ENCODE measurements at regions not wholly inside any gene's neighbourhood (a gene's known extent, or its start where the extent isn't known, plus 50 kb on each side); places are given as distances from the start of the nearest gene placed in this dataset.

DNA sequence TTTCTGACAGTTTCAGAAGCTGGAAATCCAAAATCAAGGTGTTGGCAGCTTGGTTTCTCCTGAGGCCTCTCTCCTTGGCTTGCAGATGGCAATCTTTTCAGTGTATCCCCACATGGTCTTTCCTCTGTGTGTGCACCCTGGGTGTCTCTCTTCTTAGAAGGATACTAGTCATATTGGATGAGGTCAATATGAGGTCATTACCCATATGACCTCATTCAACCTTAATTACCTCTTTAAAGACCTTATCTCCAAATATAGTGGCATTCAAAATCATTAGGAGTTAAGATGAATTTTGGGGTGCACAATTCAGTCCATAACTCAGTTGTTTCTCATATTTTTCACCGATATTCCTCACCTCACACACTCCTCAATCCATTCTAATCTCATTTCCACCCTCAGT is 92.4 kb upstream of the TGM3 start:
- no peak overlapping the region for H3K4me3 ChIP-seq (ENCODE audit: low read depth, low read length)
- H3K36me3 ChIP-seq (ENCODE audit: control insufficient read depth, insufficient read depth, low read length), result no peaks in the 10 kb centered on the region
- no peak for DNase-seq (ENCODE audit: low read depth)
- FAIRE-seq, result no peak
- peaks cover 8% of the 10 kb centered on the region for H3K27me3 ChIP-seq (ENCODE audit: control insufficient read depth, insufficient read depth, low read length)
- TF ChIP-seq, protein P1, sequence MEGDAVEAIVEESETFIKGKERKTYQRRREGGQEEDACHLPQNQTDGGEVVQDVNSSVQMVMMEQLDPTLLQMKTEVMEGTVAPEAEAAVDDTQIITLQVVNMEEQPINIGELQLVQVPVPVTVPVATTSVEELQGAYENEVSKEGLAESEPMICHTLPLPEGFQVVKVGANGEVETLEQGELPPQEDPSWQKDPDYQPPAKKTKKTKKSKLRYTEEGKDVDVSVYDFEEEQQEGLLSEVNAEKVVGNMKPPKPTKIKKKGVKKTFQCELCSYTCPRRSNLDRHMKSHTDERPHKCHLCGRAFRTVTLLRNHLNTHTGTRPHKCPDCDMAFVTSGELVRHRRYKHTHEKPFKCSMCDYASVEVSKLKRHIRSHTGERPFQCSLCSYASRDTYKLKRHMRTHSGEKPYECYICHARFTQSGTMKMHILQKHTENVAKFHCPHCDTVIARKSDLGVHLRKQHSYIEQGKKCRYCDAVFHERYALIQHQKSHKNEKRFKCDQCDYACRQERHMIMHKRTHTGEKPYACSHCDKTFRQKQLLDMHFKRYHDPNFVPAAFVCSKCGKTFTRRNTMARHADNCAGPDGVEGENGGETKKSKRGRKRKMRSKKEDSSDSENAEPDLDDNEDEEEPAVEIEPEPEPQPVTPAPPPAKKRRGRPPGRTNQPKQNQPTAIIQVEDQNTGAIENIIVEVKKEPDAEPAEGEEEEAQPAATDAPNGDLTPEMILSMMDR (IDR thresholded peaks at IDR 0.05; ENCODE audit: insufficient read depth, low read length, severe bottlenecking), result no peak

DNA sequence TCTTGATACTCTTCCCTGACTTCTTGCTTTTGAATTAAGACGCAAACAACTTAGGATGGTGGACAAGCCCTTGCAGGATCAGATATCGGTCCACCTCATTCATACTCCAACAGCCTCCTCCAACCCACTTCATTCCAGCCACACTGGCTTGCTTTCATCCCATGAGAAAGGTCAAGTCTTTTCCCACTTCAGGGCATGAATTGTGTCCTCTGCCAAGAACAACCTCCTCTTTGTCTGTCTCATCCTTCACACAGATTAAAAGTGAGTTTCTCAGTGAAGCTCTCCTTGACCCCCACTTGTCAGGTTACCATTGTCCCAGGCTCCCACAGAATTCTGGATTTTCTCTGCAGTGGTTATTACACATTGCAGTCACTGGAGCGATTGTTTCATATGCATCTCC is 91.8 kb upstream of the TGM3 start:
- TF ChIP-seq, protein P1 (IDR thresholded peaks at IDR 0.05; ENCODE audit: insufficient read depth, low read length, severe bottlenecking), result no peak
- Histone ChIP-seq H3K27me3 (ENCODE audit: control insufficient read depth, insufficient read depth, low read length) (peaks cover 8% of the 10 kb centered on the region), H3K36me3 (ENCODE audit: control insufficient read depth, insufficient read depth, low read length) (no peaks in the 10 kb centered on the region), H3K4me3 (ENCODE audit: low read depth, low read length) (no peak overlapping the region)
- DNase-seq (ENCODE audit: low read depth) (no peak), FAIRE-seq (no peak)

DNA sequence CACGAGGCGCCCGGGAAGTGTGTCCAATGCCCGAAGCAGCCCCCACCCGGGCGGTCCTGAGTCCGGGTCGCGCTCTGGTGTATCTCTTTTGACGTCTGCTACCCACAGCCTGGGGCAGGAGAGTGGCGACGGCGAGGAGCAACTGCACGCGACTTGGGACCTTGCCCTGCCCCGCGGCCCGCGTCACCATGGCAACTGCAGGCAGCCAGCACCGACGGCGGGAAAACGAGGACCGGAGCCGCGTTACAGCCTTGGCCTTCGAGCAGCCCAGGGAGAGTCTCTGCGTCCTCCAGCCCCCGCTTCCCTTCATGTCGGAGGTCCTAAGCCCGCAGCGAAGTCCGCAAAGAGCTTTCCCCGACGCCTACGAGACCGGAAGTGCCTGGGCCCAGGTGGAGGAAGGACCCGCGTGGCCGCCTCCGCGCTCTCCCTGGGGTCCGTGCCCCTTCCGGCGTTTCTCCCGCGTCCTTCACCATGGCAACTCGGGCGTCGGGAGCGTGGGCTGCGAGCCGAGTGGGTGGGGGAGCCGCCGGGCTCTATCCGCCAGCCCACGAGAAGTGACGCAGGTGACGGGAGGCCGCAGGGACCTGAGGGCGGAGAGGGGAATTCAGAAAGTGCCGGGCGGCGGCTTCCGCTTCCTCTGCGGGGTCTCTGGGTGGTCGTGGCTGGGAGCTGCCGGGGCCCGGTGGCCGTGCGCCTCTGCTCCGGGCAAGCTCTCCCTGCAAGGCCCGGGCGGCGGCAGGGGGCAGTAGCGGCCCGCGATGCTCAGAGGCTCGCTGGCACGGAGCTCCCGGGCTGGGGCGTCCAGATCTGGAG is 88.6 kb upstream of the TGM3 start:
- no peak for FAIRE-seq
- H3K4me3 ChIP-seq (ENCODE audit: low read depth, low read length), result peak overlapping the region; percentile 43

DNA sequence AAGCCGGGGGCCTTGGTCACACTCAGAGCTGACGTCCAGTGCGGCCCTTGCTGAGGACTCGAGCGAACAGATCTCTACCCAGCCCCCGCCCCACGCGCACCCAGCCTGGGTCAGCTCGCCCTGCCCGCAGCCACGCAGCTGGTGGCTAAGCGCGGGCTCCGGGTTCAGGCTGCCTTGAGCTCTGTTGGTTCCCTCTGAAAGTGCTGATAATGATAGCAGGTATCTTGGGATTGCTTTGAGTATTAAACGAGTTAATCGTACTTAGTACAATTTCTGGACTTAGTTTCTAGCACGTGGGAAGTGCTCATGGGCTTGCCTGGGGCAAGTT is 88.1 kb upstream of the TGM3 start:
- Histone ChIP-seq H3K4me3 (ENCODE audit: low read depth, low read length) (peak overlapping the region; percentile 43), H3K27me3 (ENCODE audit: control insufficient read depth, insufficient read depth, low read length) (peaks cover 8% of the 10 kb centered on the region), H3K36me3 (ENCODE audit: control insufficient read depth, insufficient read depth, low read length) (no peaks in the 10 kb centered on the region)
- FAIRE-seq, result no peak
- TF ChIP-seq, protein P1 (IDR thresholded peaks at IDR 0.05; ENCODE audit: insufficient read depth, low read length, severe bottlenecking), result no peak
- no peak for DNase-seq (ENCODE audit: low read depth)

More for the DNA sequence above, 88.6 kb upstream of the TGM3 start:
- no peak for DNase-seq (ENCODE audit: low read depth)
- no peaks in the 10 kb centered on the region for H3K36me3 ChIP-seq (ENCODE audit: control insufficient read depth, insufficient read depth, low read length)
- H3K27me3 ChIP-seq (ENCODE audit: control insufficient read depth, insufficient read depth, low read length), result peaks cover 8% of the 10 kb centered on the region
- TF ChIP-seq, protein P1 (IDR thresholded peaks at IDR 0.05; ENCODE audit: insufficient read depth, low read length, severe bottlenecking), result peak; percentile 89

DNA sequence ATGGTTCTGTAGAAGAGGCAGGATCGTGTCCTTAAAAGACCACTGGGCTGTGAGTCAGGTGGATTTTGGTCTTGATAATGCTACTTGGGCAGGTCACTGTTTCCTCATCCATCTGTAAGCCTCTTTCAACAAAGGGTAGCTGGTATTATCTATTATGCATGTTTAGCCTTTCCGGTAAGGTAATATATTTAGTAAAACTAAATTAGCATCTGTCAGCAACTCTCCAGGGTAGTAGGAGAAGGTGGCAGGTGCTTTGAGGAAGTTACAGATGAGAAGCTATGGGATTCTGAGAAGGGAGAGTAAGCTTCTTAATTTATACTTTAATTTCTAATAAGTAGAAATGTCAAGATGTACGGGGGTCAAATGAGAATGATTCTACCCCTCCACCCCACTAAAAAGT is 86.9 kb upstream of the TGM3 start:
- no peak for DNase-seq (ENCODE audit: low read depth)
- TF ChIP-seq, protein P1 (IDR thresholded peaks at IDR 0.05; ENCODE audit: insufficient read depth, low read length, severe bottlenecking), result no peak
- Histone ChIP-seq H3K27me3 (ENCODE audit: control insufficient read depth, insufficient read depth, low read length) (peaks cover 8% of the 10 kb centered on the region), H3K4me3 (ENCODE audit: low read depth, low read length) (no peak overlapping the region), H3K36me3 (ENCODE audit: control insufficient read depth, insufficient read depth, low read length) (no peaks in the 10 kb centered on the region)
- FAIRE-seq, result no peak
